ENCODE measurements at regions not wholly inside any gene's neighbourhood (a gene's known extent, or its start where the extent isn't known, plus 50 kb on each side); places are given as distances from the start of the nearest gene placed in this dataset.
"Not testable (repeated sequence)": the region's sequence is repeated elsewhere in the genome, so short reads cannot be mapped to it uniquely, and the experiment has no call there.

GRCh38 chr1:146287881-146288280 lies 59.1 kb upstream of the NOTCH2NLA start:
- DNase-seq: not testable (repeated sequence)

DNA sequence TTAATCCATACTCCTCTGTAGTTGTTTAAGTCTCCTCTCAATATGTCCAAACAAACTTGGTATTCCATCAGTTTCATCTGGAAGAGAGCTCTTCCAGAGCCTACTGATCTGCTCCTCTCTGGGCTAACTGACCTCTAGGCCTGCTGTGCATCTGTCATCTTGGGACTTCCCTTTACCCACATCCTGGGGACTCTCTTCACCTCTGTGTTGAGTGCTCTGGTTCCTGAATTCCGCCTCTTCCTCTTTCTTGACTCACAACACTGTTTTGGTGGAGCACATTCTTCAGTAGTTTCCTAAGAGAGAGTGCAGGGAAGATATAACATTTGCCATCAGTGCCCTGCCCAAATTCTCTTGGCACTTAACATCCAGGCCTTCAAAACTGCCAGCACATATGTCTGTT lies 55.9 kb upstream of the NOTCH2NLA start:
- DNase-seq: not testable (repeated sequence)

DNA sequence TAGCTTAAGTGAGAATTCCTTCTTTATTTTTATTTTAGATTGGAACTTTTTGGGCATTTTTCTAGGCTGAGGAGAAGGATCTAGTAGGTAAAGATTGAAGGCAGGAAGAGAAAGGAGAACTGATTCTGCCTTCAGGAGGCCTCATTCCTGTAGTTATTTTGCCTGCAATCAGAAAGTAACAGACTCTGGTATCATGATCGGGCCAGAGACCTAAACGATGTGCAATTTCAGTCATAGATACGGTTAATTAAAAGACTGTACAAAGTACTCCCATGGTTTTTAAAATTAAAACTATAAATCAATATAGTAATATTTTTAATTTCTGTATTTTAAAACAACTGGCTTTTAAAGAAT lies 54.7 kb upstream of the NOTCH2NLA start:
- DNase-seq: not testable (repeated sequence)

DNA sequence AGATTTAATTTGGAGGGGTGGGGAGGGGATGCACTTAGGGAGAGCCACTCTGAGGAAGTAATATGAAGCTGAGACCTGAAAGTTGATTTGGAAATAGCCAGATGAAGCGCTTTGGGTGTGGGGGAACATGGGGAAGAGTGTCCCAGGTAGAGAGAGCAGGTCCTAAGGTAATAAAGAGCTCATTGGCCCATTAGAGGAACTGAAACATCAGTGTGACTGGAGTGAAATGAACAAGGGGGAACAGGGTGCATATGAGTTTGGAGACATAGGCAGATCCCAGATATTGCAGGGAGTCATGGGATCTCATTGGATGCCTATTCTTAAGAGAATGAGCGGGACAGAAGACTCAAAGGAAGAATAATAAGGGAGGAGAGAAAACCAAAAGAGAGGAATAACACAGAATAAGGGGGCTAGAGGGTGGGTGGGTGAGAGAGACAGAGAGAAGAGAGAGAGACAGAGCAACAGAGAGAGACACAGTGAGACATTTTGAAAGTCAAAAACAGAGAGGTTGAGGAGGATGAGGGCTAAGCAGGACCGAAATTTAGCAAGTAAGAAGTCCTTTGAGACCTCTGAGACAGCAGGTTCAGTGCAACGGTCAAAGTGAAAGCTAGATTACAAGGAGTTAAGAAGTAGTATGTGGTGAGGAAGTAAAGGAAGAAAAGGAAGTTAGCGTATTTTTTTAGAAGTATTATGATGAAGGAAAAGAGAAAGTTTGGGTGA lies 54.1 kb upstream of the NOTCH2NLA start:
- DNase-seq: not testable (repeated sequence)

DNA sequence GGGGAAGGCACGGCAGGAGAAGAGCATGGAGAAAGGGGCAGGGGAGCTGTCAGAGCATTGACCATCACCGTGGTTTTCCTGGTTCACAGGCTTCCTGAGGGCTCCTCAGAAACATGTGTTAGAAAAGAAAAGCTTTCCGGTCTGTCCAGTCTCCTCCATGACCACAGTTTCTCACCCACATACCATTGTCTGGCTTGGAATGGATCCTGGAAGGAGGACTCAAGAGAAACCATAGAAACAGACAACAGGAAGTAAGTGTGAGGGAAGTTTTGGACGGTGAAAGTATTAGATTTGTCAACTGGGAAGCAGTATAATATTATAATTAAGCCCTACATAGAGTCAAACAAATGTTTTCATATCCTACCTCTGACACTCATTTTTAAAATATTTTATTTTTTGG lies 52.7 kb upstream of the NOTCH2NLA start:
- DNase-seq: not testable (repeated sequence)

DNA sequence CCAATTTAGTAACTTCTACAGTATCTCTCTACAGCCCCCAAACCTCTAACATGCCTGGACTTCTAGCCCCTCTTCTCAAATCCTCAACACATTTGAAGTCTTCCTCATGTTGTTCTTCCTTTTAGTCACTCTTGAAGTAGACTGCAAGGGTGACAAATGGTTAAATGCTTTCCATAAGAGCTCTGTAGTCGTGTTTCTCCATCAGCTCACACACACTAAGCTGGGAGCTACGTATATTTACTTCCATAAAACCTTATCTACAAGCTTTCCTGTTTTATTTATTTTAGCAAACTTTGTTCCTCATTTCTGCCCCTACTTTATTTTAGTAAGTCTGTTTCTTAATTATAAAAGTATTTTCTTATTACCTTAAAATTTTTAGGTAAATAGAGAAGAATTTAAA lies 49.9 kb upstream of the NOTCH2NLA start:
- not testable (repeated sequence) for DNase-seq

Measured in anterior cingulate cortex (tissue), 58 donors.